GM12874 (cell line): ENCODE measurements at regions not wholly inside any gene's neighbourhood (a gene's known extent, or its start where the extent isn't known, plus 50 kb on each side); places are given as distances from the start of the nearest gene placed in this dataset.

Source experiments
- CTCF ChIP-seq: IDR thresholded peaks from 2 replicates; pipeline ENCODE4 v1.5.1; 2011; ENCODE audit warnings: low read depth, mild to moderate bottlenecking, control low read depth, low read length, moderate library complexity; ENCODE audit not compliant: insufficient read depth

- TF ChIP-seq CTCF, result no peak
Measured at GRCh38 chr2:129902731-129903585, 76.5 kb upstream of the RAB6C start.

- TF ChIP-seq CTCF, result peak; percentile 18; the same call in 1 of the 2 replicates
Measured at GRCh38 chr2:129903586-129904425, 75.7 kb upstream of the RAB6C start.

DNA sequence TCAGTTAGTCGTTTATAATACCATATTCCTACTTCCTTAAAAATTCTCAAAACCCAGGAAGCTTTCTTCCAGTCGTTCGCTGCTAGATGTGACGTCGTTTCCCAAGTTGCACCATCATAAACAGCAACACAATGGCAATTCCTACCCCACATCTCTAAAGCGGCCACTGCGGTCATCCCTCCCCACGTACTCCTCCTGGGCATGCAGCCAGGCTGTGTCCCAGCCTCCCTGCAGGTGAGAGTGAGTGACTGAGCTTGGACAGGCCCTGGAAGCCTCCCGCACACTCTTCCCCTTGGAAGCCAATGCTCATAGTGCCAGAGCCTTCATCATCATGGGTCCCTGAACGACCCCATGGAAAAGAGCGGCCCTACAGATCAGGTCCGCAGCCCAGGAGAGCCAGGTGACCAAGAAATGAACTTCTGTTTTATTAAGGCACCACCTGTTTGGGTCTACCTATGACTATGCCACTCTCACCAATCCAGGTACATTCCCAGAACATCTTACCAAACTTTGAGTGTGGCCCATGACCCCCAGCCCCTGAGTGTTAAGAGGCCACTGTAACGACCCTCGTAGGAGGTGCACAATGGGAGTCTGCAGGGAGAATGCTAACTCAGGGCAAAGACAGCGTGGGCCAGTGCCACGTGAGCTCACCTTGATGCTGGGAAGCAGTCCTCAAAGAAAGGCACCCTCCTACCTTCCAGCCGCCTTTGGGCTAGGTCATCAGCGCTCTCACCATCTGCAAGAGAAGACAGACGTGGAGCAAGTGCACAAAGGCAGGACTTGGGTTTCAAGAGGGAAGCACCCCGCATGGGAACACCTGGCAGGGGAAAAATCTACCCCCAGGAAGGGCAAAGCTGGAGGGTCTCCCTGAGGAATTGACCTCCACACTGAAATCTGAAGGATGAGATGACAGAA is 74.7 kb upstream of the RAB6C start:
- TF ChIP-seq CTCF, result no peak

GRCh38 chr2:129905664-129906081 is 73.8 kb upstream of the RAB6C start:
- TF ChIP-seq CTCF, result no peak

DNA sequence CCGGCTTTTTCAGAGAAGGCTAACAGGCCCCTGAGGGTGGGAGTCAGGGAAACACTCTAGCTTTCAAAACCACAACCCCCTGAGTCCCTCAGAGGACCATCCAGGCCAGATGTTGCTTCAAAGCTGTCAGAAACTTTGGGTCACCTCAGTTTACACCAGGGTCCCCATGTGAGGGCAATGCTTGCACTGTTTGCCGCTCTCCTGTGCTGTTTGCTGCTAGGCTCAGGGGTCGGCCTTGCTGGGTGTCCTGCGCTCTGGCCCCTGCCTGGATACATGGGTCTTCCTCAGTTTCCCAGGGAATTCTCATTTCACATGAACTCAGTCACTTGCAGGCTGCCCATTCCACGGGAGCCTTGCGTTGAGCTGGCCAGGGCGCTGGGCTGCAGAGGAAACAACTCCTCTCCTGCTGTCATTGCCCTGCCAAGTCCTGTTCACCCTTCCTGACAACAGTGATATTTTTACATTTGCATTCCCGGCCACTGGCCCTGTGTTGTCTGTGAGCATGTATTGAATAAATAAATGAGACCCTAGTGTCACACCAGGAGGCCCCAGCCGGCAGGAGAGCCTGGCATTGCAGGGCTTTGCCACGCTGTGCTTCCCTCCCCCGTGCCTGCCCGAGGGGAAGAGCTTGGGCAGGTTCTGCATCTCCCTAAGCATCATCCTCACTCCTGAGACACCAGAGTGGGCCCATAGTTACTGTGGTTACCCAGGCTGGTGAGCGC is 73.2 kb upstream of the RAB6C start:
- no peak for TF ChIP-seq CTCF

DNA sequence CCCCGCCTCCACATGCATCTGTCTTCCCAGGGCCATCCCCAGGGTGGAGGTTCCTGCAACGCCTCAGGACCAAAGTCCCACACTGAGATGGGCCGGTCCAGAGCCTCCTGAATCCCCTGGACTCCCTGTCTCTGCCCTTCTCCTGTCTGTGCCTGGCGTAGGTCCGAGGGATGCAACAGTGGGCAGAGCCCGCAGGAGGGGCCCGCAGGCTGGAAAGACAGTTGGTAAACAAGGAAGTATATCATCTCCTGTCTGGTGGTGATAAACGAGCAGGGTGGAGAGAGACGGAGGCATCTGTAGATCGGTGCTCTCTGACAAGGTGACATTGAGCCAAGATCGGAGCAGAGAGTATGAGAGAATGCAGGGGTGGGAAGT is 72.6 kb upstream of the RAB6C start:
- no peak for TF ChIP-seq CTCF
